Neural cell (in vitro differentiated cells): ENCODE measurements at regions not wholly inside any gene's neighbourhood (a gene's known extent, or its start where the extent isn't known, plus 50 kb on each side); places are given as distances from the start of the nearest gene placed in this dataset.

Experiments used
- H2AFZ ChIP-seq: fragments of 200-600, 300-800 bp; sonication (generic), shearing (Covaris generic); 2 replicates; pipeline ENCODE4 v1.6.0; 2014; ENCODE audit warnings: low read depth, mild to moderate bottlenecking, antibody characterized with exemption, low read length, moderate library complexity
- H3F3A ChIP-seq: fragments of 200-600 bp; shearing (Covaris generic); 2 replicates; pipeline ENCODE4 v1.6.1; 2016; ENCODE audit warnings: mild to moderate bottlenecking, moderate library complexity, mixed read lengths, antibody characterized with exemption, low read length; ENCODE audit not compliant: insufficient read depth, poor library complexity, severe bottlenecking
- H3K27ac ChIP-seq: fragments of 200-600, 300-800 bp; sonication (generic), shearing (Covaris generic); 2 replicates; pipeline ENCODE4 v1.5.1; 2014; ENCODE audit warnings: mild to moderate bottlenecking, low read length, moderate library complexity
- H3K27me3 ChIP-seq: fragments of 300-800, 200-600 bp; sonication (generic), shearing (Covaris generic); 2 replicates; pipeline ENCODE4 v1.6.0; 2014; ENCODE audit warnings: mild to moderate bottlenecking, low read depth, low read length, moderate library complexity; ENCODE audit not compliant: insufficient read depth
- H3K36me3 ChIP-seq: fragments of 300-800, 200-600 bp; sonication (generic), shearing (Covaris generic); 2 replicates; pipeline ENCODE4 v1.5.1; 2014; ENCODE audit warnings: mild to moderate bottlenecking, antibody characterized with exemption, low read length, moderate library complexity; ENCODE audit not compliant: insufficient read depth
- H3K4me2 ChIP-seq: fragments of 300-800, 200-600 bp; sonication (generic), shearing (Covaris generic); 2 replicates; pipeline ENCODE4 v1.6.0; 2014; ENCODE audit warnings: mild to moderate bottlenecking, low read length
- H3K4me3 ChIP-seq: fragments of 300-800, 200-600 bp; sonication (generic), shearing (Covaris generic); 2 replicates; pipeline ENCODE4 v1.5.1; 2014; ENCODE audit warnings: mild to moderate bottlenecking, low read length, moderate library complexity
- H3K79me2 ChIP-seq: fragments of 200-600 bp; shearing (Covaris generic); replicated peaks from 2 replicates; pipeline ENCODE4 v1.6.0; 2014; ENCODE audit warnings: mild to moderate bottlenecking, low read length, moderate library complexity; ENCODE audit not compliant: insufficient read depth
- H3K9ac ChIP-seq: fragments of 300-800, 200-600 bp; sonication (generic), shearing (Covaris generic); 2 replicates; pipeline ENCODE4 v1.6.1; 2016; ENCODE audit warnings: mild to moderate bottlenecking, low read length, mixed read lengths
- H3K9me2 ChIP-seq: fragments of 200-600 bp; shearing (Covaris generic); 2 replicates; pipeline ENCODE4 v1.6.1; 2016; ENCODE audit warnings: mild to moderate bottlenecking, low read length, mixed read lengths; ENCODE audit not compliant: insufficient read depth
- H3K9me3 ChIP-seq: fragments of 200-600, 300-800 bp; sonication (generic), shearing (Covaris generic); 2 replicates; pipeline ENCODE4 v1.6.1; 2016; ENCODE audit warnings: mild to moderate bottlenecking, mixed run types, low read length, moderate library complexity, mixed read lengths
- H4K20me1 ChIP-seq: fragments of 200-600 bp; shearing (Covaris generic); 2 replicates; pipeline ENCODE4 v1.6.1; 2016; ENCODE audit warnings: mild to moderate bottlenecking, mixed run types; ENCODE audit not compliant: insufficient read depth
- EP300 ChIP-seq: fragments of 450-650 bp; conservative IDR thresholded peaks from 2 replicates; pipeline ENCODE4 v1.6.1; 2014; ENCODE audit warnings: antibody characterized with exemption, mild to moderate bottlenecking, moderate library complexity; ENCODE audit not compliant: poor library complexity, severe bottlenecking
- EZH2 ChIP-seq: fragments of 200-600, 300-800 bp; shearing (Covaris generic), sonication (generic); IDR thresholded peaks from 2 replicates; pipeline ENCODE4 v1.6.1; 2014; ENCODE audit warnings: antibody characterized with exemption, low read length, borderline replicate concordance, mild to moderate bottlenecking; ENCODE audit not compliant: insufficient read depth, poor library complexity, severe bottlenecking
- MXI1 ChIP-seq: fragments of 450-650 bp; conservative IDR thresholded peaks from 2 replicates; pipeline ENCODE4 v1.6.1; 2014; ENCODE audit warnings: antibody characterized with exemption, mild to moderate bottlenecking; ENCODE audit not compliant: poor library complexity, severe bottlenecking
- POLR2AphosphoS5 ChIP-seq: IDR thresholded peaks from 2 replicates; pipeline ENCODE4 v1.6.1; 2012
- RAD21 ChIP-seq: fragments of 450-650 bp; conservative IDR thresholded peaks from 2 replicates; pipeline ENCODE4 v1.6.1; 2014; ENCODE audit warnings: antibody characterized with exemption, mild to moderate bottlenecking, moderate library complexity
- SMC3 ChIP-seq: fragments of 450-650 bp; conservative IDR thresholded peaks from 2 replicates; pipeline ENCODE4 v1.6.1; 2014; ENCODE audit warnings: antibody characterized with exemption, mild to moderate bottlenecking, moderate library complexity; ENCODE audit not compliant: poor library complexity
- TAF1 ChIP-seq: IDR thresholded peaks from 2 replicates; pipeline ENCODE4 v1.6.1; 2012; ENCODE audit warnings: low read depth
- TF ChIP-seq, protein P1 (sequence below): IDR thresholded peaks from 2 replicates; pipeline ENCODE4 v1.6.1; 2012; ENCODE audit warnings: borderline replicate concordance
- TF ChIP-seq, protein P2 (sequence below): fragments of 450-650 bp; IDR thresholded peaks from 2 replicates; pipeline ENCODE4 v1.5.1; 2014; ENCODE audit warnings: antibody characterized with exemption, mild to moderate bottlenecking, moderate library complexity; ENCODE audit not compliant: poor library complexity, severe bottlenecking

DNA sequence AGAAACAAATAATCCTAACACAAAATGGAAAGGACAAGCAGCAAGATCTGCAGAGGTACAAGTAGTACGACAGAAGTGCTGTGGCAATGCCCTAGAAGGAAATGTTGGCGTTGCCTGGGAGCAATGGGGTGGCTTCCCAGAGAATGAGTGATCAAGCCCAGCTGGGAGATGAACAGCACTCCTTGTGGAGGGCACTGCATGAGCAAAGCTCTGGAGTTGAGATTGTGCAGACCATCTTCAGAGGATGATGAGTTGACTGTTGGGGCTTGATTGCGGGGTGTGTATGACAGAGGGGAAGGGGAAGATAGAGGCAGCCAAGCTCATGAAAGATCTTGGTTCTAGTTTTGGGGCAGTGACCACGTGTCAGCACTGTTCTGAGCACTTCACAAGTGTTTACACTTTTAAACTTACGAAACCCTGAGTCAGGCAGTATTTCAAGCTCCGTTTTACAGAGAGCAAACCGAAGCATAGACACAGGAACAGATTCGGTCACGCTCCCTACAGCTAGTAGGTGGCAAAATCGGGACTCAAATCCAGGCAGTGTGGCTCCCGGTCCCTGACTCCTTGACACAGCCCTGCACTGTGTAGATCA is 127.2 kb upstream of the LHX5 start:
- peaks cover 11% of the 10 kb centered on the region for H3K27me3 ChIP-seq

DNA sequence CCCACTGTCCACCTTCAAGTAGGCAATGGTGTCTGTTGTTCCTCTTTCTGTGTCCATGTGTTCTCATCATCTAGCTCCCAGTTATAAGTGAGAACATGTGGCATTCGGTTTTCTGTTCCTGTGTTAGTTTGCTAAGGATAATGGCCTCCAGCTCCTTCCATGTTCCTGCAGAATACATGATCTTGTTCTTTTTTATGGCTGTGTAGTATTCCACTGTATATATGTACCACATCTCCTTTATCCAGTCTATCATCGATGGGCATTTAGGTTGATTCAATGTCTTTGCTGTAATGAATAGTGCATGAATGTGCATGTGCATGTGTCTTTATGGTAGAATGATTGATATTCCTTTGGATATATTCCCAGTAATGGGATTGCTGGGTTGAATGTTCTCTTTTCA is 123.3 kb upstream of the LHX5 start:
- Histone ChIP-seq H3K4me2 (no peak overlapping the region), H3K27ac (no peak overlapping the region), H3K9ac (no peak overlapping the region), H3K9me2 (no peaks in the 10 kb centered on the region), H2AFZ (no peak overlapping the region), H4K20me1 (no peaks in the 10 kb centered on the region), H3K9me3 (no peaks in the 10 kb centered on the region), H3K4me3 (no peak overlapping the region), H3K79me2 (no peaks in the 10 kb centered on the region), H3K27me3 (peaks cover 9% of the 10 kb centered on the region), H3K36me3 (no peaks in the 10 kb centered on the region), H3F3A (no peaks in the 10 kb centered on the region)
- TF ChIP-seq, protein P1, sequence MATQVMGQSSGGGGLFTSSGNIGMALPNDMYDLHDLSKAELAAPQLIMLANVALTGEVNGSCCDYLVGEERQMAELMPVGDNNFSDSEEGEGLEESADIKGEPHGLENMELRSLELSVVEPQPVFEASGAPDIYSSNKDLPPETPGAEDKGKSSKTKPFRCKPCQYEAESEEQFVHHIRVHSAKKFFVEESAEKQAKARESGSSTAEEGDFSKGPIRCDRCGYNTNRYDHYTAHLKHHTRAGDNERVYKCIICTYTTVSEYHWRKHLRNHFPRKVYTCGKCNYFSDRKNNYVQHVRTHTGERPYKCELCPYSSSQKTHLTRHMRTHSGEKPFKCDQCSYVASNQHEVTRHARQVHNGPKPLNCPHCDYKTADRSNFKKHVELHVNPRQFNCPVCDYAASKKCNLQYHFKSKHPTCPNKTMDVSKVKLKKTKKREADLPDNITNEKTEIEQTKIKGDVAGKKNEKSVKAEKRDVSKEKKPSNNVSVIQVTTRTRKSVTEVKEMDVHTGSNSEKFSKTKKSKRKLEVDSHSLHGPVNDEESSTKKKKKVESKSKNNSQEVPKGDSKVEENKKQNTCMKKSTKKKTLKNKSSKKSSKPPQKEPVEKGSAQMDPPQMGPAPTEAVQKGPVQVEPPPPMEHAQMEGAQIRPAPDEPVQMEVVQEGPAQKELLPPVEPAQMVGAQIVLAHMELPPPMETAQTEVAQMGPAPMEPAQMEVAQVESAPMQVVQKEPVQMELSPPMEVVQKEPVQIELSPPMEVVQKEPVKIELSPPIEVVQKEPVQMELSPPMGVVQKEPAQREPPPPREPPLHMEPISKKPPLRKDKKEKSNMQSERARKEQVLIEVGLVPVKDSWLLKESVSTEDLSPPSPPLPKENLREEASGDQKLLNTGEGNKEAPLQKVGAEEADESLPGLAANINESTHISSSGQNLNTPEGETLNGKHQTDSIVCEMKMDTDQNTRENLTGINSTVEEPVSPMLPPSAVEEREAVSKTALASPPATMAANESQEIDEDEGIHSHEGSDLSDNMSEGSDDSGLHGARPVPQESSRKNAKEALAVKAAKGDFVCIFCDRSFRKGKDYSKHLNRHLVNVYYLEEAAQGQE: no peak
- no peak for TF ChIP-seq TAF1
- TF ChIP-seq, protein P2, sequence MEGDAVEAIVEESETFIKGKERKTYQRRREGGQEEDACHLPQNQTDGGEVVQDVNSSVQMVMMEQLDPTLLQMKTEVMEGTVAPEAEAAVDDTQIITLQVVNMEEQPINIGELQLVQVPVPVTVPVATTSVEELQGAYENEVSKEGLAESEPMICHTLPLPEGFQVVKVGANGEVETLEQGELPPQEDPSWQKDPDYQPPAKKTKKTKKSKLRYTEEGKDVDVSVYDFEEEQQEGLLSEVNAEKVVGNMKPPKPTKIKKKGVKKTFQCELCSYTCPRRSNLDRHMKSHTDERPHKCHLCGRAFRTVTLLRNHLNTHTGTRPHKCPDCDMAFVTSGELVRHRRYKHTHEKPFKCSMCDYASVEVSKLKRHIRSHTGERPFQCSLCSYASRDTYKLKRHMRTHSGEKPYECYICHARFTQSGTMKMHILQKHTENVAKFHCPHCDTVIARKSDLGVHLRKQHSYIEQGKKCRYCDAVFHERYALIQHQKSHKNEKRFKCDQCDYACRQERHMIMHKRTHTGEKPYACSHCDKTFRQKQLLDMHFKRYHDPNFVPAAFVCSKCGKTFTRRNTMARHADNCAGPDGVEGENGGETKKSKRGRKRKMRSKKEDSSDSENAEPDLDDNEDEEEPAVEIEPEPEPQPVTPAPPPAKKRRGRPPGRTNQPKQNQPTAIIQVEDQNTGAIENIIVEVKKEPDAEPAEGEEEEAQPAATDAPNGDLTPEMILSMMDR: no peak
- no peak for TF ChIP-seq EZH2
- TF ChIP-seq EP300: no peak
- TF ChIP-seq MXI1: no peak
- TF ChIP-seq RAD21: no peak
- no peak for TF ChIP-seq SMC3
- no peak for TF ChIP-seq POLR2AphosphoS5

More for the DNA sequence above, 127.2 kb upstream of the LHX5 start:
- no peak overlapping the region for H2AFZ ChIP-seq
- no peak overlapping the region for H3K4me2 ChIP-seq
- H3K27ac ChIP-seq: no peak overlapping the region
- no peak overlapping the region for H3K9ac ChIP-seq
- H4K20me1 ChIP-seq: no peaks in the 10 kb centered on the region
- no peaks in the 10 kb centered on the region for H3K79me2 ChIP-seq
- TF ChIP-seq POLR2AphosphoS5: no peak
- TF ChIP-seq, protein P1: no peak
- no peak for TF ChIP-seq RAD21
- TF ChIP-seq SMC3: no peak
- TF ChIP-seq, protein P2: no peak
- no peak for TF ChIP-seq TAF1
- TF ChIP-seq EP300: no peak
- no peak for TF ChIP-seq EZH2
- no peak for TF ChIP-seq MXI1
- H3K36me3 ChIP-seq: no peaks in the 10 kb centered on the region
- H3K9me2 ChIP-seq: no peaks in the 10 kb centered on the region
- H3F3A ChIP-seq: no peaks in the 10 kb centered on the region
- no peak overlapping the region for H3K4me3 ChIP-seq
- no peaks in the 10 kb centered on the region for H3K9me3 ChIP-seq
